ENCODE measurements at regions not wholly inside any gene's neighbourhood (a gene's known extent, or its start where the extent isn't known, plus 50 kb on each side); places are given as distances from the start of the nearest gene placed in this dataset.

- TF ChIP-seq TOX (CRISPR knock-in tag; IDR thresholded peaks at IDR 0.05; ENCODE audit: borderline replicate concordance) (no peak), CREB5 (CRISPR knock-in tag; IDR thresholded peaks at IDR 0.05; ENCODE audit: low read depth) (no peak), ZNF565 (CRISPR knock-in tag; conservative IDR thresholded peaks at IDR 0.05; ENCODE audit: low read depth) (no peak), ZFP30 (CRISPR knock-in tag; IDR thresholded peaks at IDR 0.05) (no peak), TSHZ2 (CRISPR knock-in tag; IDR thresholded peaks at IDR 0.05) (no peak), ZFP3 (CRISPR knock-in tag; IDR thresholded peaks at IDR 0.05) (no peak), PPARA (CRISPR knock-in tag; IDR thresholded peaks at IDR 0.05; ENCODE audit: borderline replicate concordance) (no peak), PATZ1 (CRISPR knock-in tag; IDR thresholded peaks at IDR 0.05; ENCODE audit: borderline replicate concordance) (no peak)
These were observed 137.4 kb upstream of the FBXO11 start for GRCh38 chr2:48043746-48044145.
